CD4-positive, alpha-beta T cell treated with Interleukin-12 subunit alpha and Interleukin-12 subunit beta, for 1 hour (primary cell): ENCODE measurements at regions not wholly inside any gene's neighbourhood (a gene's known extent, or its start where the extent isn't known, plus 50 kb on each side); places are given as distances from the start of the nearest gene placed in this dataset.
"Not testable (repeated sequence)": the region's sequence is repeated elsewhere in the genome, so short reads cannot be mapped to it uniquely, and the experiment has no call there.

Experiments
- DNase-seq: peaks from one replicate; pipeline ENCODE4 v3.0.0-alpha.2; 2020

DNA sequence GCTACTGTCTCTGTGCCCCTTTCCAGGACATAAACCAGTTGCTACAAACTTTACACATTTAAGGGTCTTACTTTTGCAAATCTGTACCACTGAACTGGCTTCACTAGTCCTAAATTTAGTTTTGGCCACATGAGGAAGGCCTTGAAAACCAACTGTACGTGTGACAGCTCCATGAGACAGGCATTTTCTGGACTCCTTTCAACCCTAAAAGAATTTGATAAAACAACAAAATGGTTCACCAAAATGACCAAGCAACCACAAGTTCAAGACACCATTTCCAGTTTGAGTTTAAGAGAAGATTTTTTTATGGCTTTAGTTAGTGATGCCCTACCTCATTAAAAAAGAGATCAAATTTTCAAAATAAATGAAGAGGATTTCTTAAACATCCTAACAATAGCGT lies 246.4 kb downstream of the ZNF674 start:
- DNase-seq: no peak

DNA sequence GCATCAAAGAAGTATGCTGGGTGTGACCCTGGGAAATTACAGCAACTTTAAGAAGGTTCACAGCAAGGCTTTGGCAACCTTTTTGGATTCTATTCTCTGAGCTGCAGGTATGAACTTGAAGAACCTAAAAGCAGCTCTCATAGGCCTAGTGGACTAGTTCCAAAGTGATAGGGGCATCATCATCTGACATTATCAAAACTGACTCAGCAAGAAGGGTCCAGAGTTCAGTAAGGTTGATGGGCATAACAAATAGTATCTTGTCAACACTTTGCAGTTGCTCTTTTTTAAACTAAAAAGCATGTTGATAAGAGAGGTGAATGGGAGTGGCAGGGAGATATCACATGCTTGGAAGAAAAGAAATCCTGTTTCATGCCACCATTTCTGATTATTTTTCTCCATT lies 249.3 kb downstream of the ZNF674 start:
- no peak for DNase-seq

DNA sequence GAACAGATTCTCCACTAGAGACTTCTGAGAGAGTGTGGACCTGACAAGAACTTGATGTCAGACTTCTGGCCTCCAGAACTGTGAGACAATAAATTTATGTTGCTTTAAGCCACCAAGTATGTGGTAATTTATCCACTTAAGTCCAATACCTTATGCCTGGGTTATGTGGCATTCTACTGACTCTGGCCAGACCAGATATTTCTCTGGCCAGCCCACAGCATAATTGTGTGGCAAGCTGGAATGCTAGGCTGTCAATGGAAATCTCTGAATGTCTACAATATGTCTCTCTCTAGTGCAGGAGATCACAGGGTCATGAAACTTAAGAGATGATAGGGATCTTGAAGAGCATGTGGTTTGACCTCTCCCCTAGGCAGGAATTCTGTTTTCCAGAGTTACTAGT lies 251.0 kb downstream of the ZNF674 start:
- no peak for DNase-seq

DNA sequence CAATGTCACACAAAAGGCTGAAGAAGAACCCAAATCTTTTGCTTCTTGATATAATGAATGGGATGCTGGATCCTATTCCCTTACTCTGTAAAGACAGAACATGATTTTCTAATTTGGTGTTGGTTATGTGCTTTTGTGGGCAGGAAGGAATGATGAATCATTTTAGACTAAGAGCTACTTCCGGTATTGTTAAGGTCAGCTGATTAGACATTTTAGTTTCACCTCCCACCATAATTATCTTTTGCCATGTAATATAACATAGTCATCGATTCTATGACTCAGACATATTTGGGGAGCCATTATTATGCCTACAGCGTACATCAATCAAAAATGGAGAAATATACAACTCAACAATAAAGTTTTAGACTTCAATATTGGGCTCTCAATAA lies 265.3 kb downstream of the ZNF674 start:
- DNase-seq: no peak

DNA sequence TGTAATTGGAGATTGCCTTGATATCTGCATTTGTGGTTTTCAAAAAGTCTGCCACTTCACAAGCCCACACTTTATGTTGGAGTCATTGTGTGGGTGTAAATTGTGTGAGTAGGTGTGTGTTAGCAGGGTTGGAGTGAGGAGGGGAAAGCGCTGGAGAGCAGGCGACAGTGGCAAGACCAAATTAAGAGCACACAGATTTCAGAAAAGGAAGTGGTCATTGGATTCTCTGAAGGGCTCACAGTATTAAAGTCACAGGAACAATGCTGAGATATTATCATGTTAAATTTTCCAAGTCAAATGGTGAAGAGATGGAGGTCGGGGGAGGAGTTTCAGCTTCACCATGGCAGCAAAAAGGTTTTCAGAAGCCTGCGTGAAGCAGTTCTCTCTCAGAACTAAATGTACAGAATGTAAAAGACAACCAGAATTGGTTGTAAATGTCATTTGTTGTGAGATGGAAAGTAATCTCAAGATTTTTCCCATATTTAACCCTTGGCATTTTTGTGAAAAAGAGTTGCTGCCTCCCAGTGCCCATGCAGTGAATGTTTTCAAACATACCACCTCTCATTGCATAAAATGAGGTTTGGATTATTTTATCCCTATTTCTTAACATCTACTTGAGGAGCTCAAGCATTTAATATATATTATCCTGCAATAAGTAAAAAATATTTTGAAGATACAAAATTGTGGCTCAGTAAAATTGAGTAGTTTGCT lies 265.9 kb downstream of the ZNF674 start:
- DNase-seq: no peak

DNA sequence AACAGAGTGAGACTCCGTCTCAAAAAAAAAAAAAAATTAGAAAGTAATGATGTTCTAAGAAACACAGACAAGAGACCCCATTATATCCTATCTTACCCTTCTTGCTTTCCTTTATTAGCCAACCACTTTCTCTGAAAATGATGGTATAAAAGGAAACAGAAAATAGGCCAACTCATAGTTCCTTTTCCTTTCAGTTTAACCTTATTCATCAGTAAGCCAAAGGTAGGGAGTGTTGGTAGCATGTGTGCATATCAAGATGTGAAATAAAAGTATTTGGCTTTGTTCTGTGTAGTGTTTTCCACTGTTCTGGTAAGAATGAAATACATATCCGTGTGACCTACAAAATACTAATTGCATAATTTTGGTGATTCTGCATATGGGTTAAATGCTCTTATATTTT lies 266.6 kb downstream of the ZNF674 start:
- no peak for DNase-seq

DNA sequence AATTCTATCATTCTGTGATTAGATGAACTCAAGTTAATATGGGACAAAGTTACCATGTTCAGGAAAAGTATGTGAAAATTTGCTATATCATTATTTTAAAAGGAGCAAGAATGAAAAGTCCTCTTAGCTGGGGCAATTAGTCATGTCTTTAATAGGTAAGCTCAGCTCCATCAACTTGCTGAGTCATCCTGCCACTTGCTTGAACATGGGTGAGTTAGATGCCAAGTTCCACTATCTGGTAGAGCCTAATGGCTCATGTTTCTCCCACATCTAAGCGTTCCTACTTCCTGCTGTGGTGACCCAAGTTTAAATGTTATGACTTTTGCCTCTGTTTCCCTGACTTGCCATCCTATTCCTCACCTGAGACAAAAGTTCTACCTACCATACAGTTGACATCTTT lies 276.8 kb downstream of the ZNF674 start:
- DNase-seq: no peak

DNA sequence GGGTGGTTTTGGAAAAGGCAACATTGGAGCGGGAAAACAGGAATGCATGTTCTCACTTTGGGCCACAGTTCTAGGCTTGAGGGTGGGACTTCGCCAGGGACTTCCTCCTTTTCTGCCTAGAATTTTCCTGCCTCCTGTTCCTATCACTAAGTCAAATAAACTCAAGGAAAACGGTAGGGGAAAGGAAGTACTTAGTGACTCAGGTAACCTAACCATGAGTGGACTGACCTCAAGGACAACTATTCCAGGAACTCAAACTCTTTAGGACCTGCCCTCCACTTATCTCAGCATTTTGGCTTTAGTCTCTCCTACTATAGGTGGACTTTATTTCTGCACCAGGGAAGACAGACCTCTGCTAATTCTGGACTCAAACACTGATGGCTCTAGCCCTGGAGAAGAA lies 281.7 kb downstream of the ZNF674 start:
- no peak for DNase-seq

DNA sequence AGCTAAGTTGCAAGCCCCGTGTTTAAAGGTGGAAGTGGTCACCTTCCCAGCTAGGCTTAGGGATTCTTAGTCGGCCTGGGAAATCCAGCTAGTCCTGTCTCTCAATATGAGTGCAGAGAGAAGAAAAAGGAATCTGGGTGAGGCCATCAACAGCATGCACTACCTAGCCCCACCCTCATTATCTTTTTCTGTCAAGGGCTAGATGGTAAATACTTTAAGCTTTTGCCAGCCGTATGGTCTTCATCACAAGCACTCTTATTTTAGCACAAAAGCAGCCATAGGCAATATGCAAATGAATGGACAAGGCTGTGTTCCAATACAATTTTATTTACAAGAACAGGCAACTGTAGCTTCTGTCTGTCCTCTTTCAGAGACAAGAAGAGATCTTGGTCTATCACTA lies 282.9 kb downstream of the ZNF674 start:
- no peak for DNase-seq

DNA sequence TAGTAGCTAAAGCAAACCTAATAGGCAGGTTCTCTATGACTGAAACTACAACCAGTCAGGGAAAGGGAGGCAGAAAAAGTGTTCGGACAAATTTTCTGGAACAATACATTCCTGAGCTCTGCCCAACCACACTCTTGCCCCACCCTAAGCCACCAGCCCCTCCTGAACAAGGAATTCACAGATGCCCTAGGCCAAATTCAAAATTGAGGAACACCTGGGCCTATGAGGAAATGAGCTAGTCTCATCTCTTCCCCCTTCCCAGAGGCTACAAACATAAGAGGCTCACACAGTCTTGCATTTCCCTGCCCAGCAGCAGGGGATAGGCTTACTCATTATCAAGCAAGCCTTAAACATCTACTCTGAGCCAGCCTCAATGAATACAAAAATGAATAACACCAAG lies 284.7 kb downstream of the ZNF674 start:
- DNase-seq: no peak

DNA sequence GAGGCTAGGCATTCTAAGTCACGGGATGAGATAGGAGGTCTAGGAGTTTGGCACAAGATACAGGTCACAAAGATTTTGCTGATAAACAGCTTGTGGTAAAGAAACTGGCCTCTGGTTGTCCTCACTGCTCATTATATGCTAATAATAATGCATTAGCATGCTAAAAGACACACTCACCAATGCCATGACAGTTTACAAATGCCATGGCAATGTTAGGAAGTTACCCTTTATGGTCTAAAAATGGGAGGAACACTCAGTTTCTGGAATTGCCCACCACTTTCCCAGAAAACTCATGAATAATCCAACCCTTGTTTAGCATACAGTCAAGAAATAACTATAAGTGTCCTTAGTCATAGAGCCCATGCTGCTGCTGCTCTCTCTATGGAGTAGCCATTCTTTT lies 286.9 kb downstream of the ZNF674 start:
- DNase-seq: no peak

DNA sequence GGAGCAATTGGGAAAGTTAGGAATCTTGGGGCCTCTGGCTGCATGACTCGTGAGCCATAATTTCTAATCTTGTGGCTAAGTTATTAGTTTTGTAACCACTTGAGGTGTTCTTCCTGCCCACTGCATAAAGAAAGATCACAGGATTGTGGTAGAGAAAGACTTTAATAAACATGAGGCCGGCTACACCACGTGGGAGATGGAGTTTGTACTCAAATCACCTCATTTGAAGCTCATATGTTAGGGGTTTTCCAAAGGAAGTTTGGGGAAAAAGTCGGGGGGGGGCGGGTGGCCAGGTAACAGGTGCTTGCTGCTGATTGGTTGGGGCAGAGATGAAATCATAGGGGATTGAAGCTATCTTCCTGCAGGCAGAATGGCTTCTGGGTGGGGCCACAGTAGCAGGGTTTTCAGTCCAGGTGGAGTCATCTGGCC lies 287.8 kb downstream of the ZNF674 start:
- peak; percentile 19 for DNase-seq

DNA sequence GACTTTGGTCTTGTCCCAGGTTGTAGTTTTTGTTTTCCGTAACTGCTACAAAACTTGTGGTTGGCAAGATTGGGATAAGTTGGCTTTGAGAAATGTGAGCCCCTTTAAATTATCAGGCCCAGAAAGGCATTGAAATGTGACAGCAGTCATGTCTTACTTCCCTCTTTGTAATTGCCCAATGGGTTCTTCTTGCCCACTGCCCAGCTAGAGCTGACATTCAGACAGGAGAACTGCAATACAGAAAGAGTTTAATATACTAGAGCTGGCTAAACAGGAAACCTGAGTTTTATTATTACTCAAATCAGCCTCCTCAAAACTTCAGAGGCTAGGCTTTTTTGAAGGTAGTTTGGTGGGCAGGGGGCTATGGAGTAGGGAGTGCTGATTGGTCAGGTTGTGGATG lies 288.3 kb downstream of the ZNF674 start:
- no peak for DNase-seq

DNA sequence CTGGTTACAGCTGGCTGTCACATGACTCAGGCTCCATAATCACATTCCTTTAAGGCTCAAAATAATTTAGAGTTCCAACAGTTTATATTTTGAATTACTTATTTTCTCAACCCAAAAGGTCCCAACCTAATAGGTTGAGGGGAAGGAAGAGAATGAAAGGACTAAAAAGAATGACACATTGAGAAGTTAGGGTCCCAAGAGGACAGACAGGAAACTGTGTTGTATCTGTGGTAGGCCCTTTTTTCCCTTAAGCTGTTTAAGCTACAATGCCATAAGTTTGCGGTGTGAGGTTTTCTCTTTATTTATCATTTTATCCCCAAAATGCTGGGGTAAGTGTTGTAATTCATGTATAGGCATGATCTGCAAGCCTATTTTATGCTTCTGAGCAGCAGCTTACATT lies 290.2 kb downstream of the ZNF674 start:
- no peak for DNase-seq

DNA sequence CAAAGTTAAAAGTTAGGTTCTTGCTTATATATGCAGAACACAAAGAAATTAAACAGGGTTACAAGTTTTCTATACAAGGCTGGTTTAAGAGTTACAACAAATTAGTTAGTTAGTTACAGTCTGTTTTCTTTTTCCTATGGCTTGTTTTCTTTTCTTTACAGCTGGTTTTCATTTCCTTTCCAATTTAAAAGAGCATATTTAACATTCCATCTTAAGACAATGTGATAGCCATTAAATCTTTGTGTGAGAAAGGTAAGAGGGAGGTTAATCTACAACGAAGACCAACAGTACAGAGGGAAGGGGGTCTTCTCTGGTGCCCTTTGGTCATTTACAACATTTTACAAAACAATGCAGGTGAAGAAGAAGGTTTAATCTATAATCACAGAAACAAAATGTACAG lies 290.6 kb downstream of the ZNF674 start:
- no peak for DNase-seq

DNA sequence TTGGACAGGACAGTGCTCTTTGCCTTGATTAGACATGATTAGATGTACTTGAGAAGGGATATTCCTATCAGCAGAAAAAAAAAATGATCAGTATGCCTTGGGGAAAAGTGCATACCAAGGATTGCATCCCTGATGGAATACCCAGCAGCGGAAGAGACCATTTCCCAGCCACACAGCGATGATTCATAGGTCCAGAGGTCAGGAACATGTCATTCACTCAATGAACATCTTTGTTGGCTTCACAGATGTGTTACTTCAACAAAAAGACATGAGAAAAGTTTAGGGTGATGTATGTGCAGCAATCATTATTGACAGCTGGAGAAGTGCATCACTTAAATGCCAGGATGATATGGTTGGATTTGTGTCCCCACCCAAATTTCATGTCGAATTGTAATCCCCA lies 293.5 kb downstream of the ZNF674 start:
- no peak for DNase-seq

DNA sequence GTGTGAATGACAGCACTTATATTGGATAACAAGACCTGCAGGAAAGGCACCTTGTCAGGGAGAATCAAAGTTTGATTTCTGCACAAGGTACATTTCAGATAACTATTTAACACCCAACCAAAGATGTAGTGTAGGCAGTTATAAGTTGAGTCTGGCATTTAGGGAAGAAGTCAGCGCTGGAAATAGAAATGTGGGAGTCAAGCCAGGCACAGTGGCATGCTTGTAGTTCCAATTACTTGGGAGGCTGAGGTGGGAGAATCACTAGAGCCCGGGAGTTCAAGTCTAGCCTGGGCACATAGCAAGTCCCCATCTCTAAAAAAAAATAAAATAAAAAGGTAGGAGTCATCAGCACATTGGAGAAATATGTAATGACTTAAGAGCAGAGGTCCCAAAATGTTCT lies 295.1 kb downstream of the ZNF674 start:
- no peak for DNase-seq

DNA sequence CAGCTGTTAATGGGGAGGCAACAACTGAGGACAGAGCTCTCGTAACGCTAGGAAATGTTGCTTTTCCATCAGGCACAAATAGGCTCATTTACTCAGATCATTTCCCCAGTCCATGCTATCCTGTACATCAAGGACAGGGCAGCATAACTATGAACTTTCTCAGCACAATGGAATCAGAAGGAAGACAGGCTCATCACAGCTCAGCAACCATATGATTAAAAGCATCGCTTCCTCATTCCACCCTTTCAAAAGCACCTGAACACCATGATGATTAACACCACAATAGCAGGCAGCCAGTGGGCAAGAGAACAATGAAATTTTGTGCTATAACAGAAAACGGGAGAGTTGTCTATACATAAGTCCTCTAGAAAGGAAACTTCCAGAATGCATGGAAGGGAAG lies 297.8 kb downstream of the ZNF674 start:
- DNase-seq: no peak

DNA sequence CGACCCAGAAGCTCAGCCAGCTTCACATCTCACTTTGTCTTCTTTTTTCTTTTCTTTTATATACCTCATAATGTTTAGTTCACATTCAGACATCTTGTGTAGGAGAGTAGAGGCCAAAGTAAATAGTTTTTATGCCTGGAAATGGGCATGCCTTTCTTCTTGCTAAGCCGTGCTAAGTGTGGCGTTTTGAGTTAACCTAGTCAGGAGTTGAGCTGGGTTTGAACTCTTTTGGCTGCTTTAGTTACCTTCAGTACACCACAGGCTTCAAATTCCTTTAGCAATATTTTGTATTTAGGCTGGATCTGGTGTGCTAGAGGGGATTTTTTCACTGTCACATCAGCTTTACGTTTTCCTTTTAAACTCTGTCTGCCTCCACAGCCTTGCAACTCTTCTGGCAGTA lies 300.8 kb downstream of the ZNF674 start:
- DNase-seq: no peak

DNA sequence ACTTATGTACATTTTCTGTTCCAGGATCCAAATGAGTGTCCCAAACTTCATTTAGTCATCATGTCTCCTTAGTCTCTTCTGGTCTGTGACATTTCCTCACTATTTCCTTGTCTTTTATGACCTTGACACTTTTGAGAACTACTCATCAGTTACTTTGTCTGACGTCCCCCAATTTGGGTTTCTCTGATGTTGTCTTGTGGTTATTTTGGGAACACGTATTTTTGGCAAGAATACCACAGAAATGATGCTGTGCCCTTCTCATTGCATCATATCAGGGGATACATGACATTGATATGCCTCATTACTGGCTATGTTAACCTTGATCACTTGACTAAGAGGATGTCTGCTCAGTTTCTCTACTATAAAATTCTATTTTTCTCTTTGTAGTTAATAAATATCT lies 308.8 kb downstream of the ZNF674 start:
- no peak for DNase-seq

DNA sequence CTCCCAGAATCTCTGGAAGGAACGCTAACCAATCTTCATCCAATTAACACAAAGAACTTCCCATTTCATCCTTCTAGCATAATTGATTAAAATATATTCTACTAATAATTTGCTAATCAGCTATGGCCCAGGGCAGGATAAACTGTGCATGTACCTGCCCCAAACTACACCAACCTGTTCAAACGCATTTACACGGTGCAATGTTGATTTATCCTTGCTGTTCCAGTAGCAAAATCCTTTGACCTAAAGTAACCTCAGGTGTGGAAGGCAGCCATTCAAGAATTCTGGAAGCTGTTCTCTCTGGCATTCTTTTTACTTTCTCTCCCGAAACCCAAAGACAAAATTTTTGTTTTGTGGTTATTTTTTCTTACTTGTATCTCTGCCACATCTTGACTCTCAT lies 309.4 kb downstream of the ZNF674 start:
- DNase-seq: no peak

DNA sequence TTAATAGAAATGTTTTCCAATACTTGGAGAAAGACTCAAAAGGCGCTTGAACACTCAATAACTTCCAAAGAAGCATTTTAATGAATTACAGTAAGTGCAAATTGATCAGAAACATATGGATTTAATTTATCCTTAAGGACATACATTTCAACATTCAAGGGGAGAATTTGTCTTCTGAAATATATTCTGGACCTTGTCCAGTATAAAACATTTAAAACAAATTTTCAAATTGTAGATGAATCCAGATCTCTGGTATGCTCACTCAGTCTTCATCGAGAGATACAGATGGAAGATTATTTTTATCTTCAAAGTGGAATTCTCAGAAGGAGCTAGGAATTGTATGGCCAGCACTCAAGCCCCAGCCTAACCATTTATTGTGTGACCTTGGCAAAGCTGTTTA lies 310.4 kb downstream of the ZNF674 start:
- no peak for DNase-seq

DNA sequence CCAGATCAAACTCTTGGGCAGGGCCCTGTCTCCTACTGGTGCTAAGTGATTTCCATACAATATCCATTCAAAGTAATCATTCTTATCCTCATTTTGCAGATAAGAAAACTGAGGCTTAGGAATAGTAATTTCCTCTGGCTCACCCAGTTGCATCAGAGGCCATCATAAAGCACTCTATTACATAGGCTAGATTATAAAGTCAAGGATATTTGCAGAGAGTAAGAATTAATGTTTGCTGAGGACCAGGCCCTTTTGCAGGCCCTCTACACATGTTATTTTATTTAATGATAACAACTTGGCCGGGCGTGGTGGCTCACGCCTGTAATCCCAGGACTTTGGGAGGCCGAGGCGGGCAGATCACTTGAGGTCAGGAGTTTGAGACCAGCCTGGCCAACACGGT lies 316.8 kb downstream of the ZNF674 start:
- no peak for DNase-seq

DNA sequence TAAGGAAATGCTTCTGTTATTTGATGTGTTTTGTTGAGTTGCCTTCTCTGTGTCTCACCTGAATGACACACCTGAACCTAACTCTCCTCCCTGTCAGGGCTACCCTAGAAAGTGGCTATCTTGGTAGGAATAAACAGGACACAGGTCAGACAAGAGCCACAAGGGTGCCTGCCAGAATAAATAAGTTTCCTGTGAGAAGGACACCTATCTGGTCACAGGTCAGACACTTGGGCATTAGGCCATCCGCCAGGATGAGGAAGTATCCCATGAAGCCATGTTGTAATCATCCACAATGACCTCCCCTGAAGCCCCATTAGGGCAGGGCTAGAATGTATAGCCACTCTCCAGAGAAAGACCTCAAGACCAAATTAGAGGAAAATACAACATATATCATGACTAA lies 318.8 kb downstream of the ZNF674 start:
- DNase-seq: no peak

DNA sequence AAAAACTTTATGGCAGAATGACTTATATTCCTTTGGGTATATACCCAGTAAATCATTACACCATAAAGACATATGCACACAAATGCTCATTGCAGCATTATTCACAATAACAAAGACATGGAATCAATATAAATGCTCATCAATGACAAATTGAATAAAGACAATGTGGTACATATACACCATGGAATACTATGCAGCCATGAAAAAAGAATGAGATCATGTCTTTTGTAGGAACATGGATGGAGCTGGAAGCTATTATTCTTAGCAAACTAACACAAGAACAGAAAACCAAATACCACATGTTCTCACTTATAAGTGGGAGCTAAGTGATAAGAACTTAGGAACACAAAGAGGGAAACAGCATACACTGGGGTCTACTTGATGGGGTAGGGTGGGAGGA lies 321.7 kb downstream of the ZNF674 start:
- not testable (repeated sequence) for DNase-seq

DNA sequence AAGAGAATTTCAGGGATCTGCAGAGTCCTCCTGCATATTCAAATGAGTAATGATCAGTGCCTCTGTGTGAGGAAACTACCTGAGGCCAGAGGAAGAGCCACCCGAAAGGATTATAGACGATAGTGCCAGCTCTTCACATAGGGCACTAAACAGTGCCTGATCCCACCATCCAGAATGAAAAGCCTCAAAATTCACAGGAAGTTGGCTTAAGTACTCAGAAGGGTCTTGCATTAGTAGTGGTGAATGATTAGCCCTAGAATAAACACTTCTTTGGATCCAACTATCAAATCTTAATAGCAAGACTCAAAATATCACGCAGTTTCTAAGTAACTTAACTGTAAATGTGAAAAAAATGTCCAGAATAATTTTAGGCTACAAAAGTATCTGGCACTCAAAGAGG lies 324.4 kb downstream of the ZNF674 start:
- no peak for DNase-seq
